NOMO-1 treated with DMSO at 0.1 percent for 48 hours (cell line): ENCODE measurements at regions not wholly inside any gene's neighbourhood (a gene's known extent, or its start where the extent isn't known, plus 50 kb on each side); places are given as distances from the start of the nearest gene placed in this dataset.

ENCODE experiments used
- DNase-seq: peaks from one replicate; lab custom pipeline; 2025; ENCODE audit not compliant: unreplicated experiment; lab: John Stamatoyannopoulos, UW

GRCh38 chr15:95522533-95522932, 808.0 kb upstream of the NR2F2 start:
- no peak for DNase-seq

GRCh38 chr15:95528920-95529319, 801.6 kb upstream of the NR2F2 start:
- no peak for DNase-seq

GRCh38 chr15:95536638-95537037, 793.9 kb upstream of the NR2F2 start:
- DNase-seq = no peak

GRCh38 chr15:95538693-95539092, 791.8 kb upstream of the NR2F2 start:
- no peak for DNase-seq

GRCh38 chr15:95541301-95541700, 789.2 kb upstream of the NR2F2 start:
- no peak for DNase-seq

GRCh38 chr15:95549168-95549738, 781.2 kb upstream of the NR2F2 start:
- DNase-seq = no peak

GRCh38 chr15:95550702-95551101, 779.8 kb upstream of the NR2F2 start:
- DNase-seq = no peak

- no peak for DNase-seq
Observed at GRCh38 chr15:95556225-95556624, 774.3 kb upstream of the NR2F2 start.

- no peak for DNase-seq
Observed at GRCh38 chr15:95556866-95557225, 773.7 kb upstream of the NR2F2 start.

GRCh38 chr15:95557226-95558046, 773.1 kb upstream of the NR2F2 start:
- no peak for DNase-seq

- DNase-seq = no peak
Observed at GRCh38 chr15:95558131-95558530, 772.4 kb upstream of the NR2F2 start.

- DNase-seq = no peak
Observed at GRCh38 chr15:95558916-95559315, 771.6 kb upstream of the NR2F2 start.

- DNase-seq = peak; percentile 9
Observed at GRCh38 chr15:95559875-95560394, 770.6 kb upstream of the NR2F2 start.

- no peak for DNase-seq
Observed at GRCh38 chr15:95561463-95561862, 769.0 kb upstream of the NR2F2 start.

GRCh38 chr15:95563634-95564033, 766.9 kb upstream of the NR2F2 start:
- no peak for DNase-seq

- no peak for DNase-seq
Observed at GRCh38 chr15:95565016-95565600, 765.4 kb upstream of the NR2F2 start.

- no peak for DNase-seq
Observed at GRCh38 chr15:95565690-95566089, 764.8 kb upstream of the NR2F2 start.

GRCh38 chr15:95567686-95568085, 762.8 kb upstream of the NR2F2 start:
- DNase-seq = no peak

- no peak for DNase-seq
Observed at GRCh38 chr15:95574053-95574452, 756.4 kb upstream of the NR2F2 start.

- DNase-seq = no peak
Observed at GRCh38 chr15:95577927-95578326, 752.6 kb upstream of the NR2F2 start.

- DNase-seq = no peak
Observed at GRCh38 chr15:95580121-95580520, 750.4 kb upstream of the NR2F2 start.

- no peak for DNase-seq
Observed at GRCh38 chr15:95581595-95581994, 748.9 kb upstream of the NR2F2 start.
